Activated naive CD4-positive, alpha-beta T cell treated with anti-CD3 and anti-CD28 coated beads for 36 hours (primary cell): ENCODE measurements at regions not wholly inside any gene's neighbourhood (a gene's known extent, or its start where the extent isn't known, plus 50 kb on each side); places are given as distances from the start of the nearest gene placed in this dataset.

Experiments used
- CTCF ChIA-PET: fragments of 350-600 bp; sonication (Branson Sonifier 250); formaldehyde crosslinking; loops from one replicate; lab custom pipeline; 2021; ENCODE audit warnings: antibody characterized with exemption; lab: Charles Lee
- DNase-seq: peaks from one replicate; pipeline ENCODE4 v3.0.0-alpha.2; 2020
- H3K27ac Mint-ChIP-seq: one replicate; pipeline ENCODE4 v1.8.0; 2021; ENCODE audit warnings: mild to moderate bottlenecking, mixed read lengths
- H3K27me3 Mint-ChIP-seq: one replicate; pipeline ENCODE4 v1.8.0; 2021; ENCODE audit warnings: low read depth, mixed read lengths
- H3K36me3 Mint-ChIP-seq: one replicate; pipeline ENCODE4 v1.8.0; 2021; ENCODE audit warnings: low read depth, mixed read lengths
- H3K4me1 Mint-ChIP-seq: one replicate; pipeline ENCODE4 v1.8.0; 2021; ENCODE audit warnings: low read depth, mixed read lengths
- H3K4me3 Mint-ChIP-seq: one replicate; pipeline ENCODE4 v1.8.0; 2021; ENCODE audit warnings: mild to moderate bottlenecking, moderate library complexity, mixed read lengths
- H3K9me3 Mint-ChIP-seq: one replicate; pipeline ENCODE4 v1.8.0; 2021; ENCODE audit warnings: mixed read lengths
- intact Hi-C: fragments of 100-400 bp; cut with micrococcal nuclease; formaldehyde crosslinking; loops from one replicate; pipeline ENCODE4 v1.15.1; 2023

DNA sequence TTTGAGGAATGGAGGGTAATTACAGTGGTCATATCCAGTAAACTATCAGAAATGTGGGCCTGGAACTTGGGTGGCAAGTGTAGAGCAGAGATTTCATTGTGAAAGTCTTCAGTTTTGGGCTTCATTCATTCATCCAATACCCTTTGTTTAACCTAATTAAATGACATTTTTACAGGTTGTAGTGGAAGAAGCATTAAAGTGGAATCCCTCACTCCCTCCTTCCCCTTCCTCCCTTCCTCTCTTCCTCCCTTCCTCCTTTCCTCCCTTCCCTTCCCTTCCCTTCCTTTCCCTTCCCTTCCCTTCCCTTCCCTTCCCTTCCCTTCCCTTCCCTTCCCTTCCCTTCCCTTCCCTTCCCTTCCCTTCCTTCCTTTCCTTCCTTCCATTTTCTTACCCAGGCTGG lies 219.3 kb downstream of the PDCD6IP start:
- CTCF ChIA-PET: interaction anchor here (0.6 to 3.4 kb wide), 3 partner anchors 134 to 231 kb away, joined by 3 to 18 read pairs (median 4); no protein-coding TSS in a partner anchor
- intact Hi-C loops: no loop called here
- Mint-ChIP-seq H3K4me1 (peaks cover 30% of the 10 kb centered on the region), H3K36me3 (no peaks in the 10 kb centered on the region), H3K9me3 (peaks cover 3% of the 10 kb centered on the region), H3K27ac (no peak overlapping the region), H3K4me3 (no peak overlapping the region), H3K27me3 (peaks cover 3% of the 10 kb centered on the region)
- no peak for DNase-seq

- no peak overlapping the region for H3K4me3 Mint-ChIP-seq
- no peak overlapping the region for H3K27ac Mint-ChIP-seq
- H3K27me3 Mint-ChIP-seq: peaks cover 3% of the 10 kb centered on the region
- peaks cover 3% of the 10 kb centered on the region for H3K9me3 Mint-ChIP-seq
- no peaks in the 10 kb centered on the region for H3K36me3 Mint-ChIP-seq
- peaks cover 30% of the 10 kb centered on the region for H3K4me1 Mint-ChIP-seq
- intact Hi-C loops: no loop called here
- CTCF ChIA-PET: no interaction called here
- no peak for DNase-seq
These were observed 220.7 kb downstream of the PDCD6IP start for GRCh38 chr3:34019158-34019557.

- peaks cover 30% of the 10 kb centered on the region for H3K4me1 Mint-ChIP-seq
- H3K27me3 Mint-ChIP-seq: peaks cover 3% of the 10 kb centered on the region
- H3K4me3 Mint-ChIP-seq: no peak overlapping the region
- no peaks in the 10 kb centered on the region for H3K36me3 Mint-ChIP-seq
- H3K27ac Mint-ChIP-seq: no peak overlapping the region
- no peak for DNase-seq
- CTCF ChIA-PET: no interaction called here
- intact Hi-C loops: no loop called here
- H3K9me3 Mint-ChIP-seq: peaks cover 3% of the 10 kb centered on the region
These were observed 221.7 kb downstream of the PDCD6IP start for GRCh38 chr3:34020170-34020569.

GRCh38 chr3:34020726-34021680 lies 222.6 kb downstream of the PDCD6IP start:
- Mint-ChIP-seq H3K9me3 (peaks cover 3% of the 10 kb centered on the region), H3K27me3 (peaks cover 3% of the 10 kb centered on the region), H3K27ac (no peak overlapping the region), H3K36me3 (no peaks in the 10 kb centered on the region), H3K4me1 (peaks cover 30% of the 10 kb centered on the region), H3K4me3 (no peak overlapping the region)
- no peak for DNase-seq
- intact Hi-C loops: no loop called here
- CTCF ChIA-PET: no interaction called here

DNA sequence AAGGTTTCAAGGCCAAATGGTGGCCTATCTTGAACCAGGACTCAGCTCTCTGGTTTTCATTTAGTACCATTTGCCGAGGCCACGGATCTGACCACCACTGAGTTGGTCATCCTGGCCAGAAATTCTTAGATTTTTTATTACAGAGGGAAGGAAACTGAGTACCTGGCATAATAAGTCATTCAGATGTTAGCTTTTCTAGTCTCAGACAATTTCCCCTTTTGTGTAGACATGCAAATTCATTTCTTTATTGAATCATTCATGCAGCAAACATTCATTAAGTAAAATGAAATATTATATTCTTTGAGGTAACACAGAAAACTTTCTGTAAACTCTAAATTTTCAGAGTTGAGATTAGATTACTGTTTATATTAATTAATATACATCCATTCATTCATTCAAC lies 223.7 kb downstream of the PDCD6IP start:
- intact Hi-C loops: no loop called here
- Mint-ChIP-seq H3K36me3 (no peaks in the 10 kb centered on the region), H3K27ac (no peak overlapping the region), H3K9me3 (peaks cover 3% of the 10 kb centered on the region), H3K4me1 (peaks cover 24% of the 10 kb centered on the region), H3K4me3 (no peak overlapping the region), H3K27me3 (peaks cover 3% of the 10 kb centered on the region)
- no peak for DNase-seq
- CTCF ChIA-PET: no interaction called here

DNA sequence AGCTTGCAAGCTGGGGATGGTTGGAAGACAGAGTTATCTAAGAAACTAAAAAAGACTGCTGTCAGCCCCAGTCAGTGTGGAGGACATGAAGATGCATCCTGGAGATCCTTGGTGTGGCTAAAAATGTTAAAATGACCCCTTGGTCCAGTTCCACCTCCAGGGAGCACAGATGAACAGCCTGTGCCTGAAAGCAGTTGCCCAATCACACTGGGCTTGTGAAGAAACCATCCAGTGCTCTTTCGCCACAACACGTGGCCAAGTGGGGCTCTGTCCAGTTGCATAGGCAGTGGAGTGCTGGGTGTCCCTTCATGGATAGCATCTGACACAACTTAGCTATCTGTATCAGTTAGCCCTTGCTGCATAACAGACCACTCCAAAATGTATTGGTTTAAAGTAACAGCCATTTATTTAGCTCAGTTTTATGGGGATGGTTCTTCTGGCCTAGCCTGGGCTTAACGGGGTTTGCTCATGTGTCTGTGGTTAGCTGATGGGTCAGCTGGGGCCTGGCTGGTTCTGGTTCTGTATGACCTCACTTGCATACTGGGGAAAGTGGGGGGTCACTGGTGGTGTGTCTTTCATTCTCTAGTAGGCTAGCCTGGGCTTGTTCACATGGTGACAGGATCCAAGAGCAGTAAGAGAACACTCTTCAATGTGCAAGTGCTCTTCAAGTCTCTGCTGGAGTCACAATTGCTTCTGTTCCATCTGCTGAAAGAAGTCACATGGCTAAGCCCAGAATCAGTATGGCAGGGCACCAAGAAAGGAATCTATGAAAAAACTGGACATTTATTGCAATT lies 226.2 kb downstream of the PDCD6IP start:
- H3K4me1 Mint-ChIP-seq: peaks cover 14% of the 10 kb centered on the region
- intact Hi-C loops: no loop called here
- peaks cover 3% of the 10 kb centered on the region for H3K9me3 Mint-ChIP-seq
- H3K36me3 Mint-ChIP-seq: no peaks in the 10 kb centered on the region
- H3K4me3 Mint-ChIP-seq: no peak overlapping the region
- no peak for DNase-seq
- H3K27ac Mint-ChIP-seq: no peak overlapping the region
- CTCF ChIA-PET: no interaction called here
- peaks cover 2% of the 10 kb centered on the region for H3K27me3 Mint-ChIP-seq

DNA sequence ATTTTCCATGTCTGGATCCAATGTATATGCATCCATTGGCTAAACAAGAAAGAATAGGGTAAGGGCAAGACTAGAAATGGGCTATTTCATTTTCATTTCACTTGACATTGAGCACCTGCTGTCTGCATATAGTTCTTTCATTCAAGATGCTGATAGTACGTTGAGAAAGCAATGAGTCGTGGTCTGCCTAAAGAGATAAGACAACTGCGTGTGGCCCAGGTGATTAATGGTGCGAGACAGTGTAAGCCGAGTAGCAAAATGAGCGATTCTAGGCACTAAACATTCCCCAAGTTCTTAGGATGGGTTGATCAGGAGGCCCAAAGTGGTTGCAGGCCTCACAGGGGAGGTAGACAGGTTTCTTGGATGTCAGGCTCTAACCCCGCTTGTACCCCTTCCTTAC lies 235.4 kb downstream of the PDCD6IP start:
- DNase-seq: no peak
- intact Hi-C loops: no loop called here
- no peak overlapping the region for H3K4me3 Mint-ChIP-seq
- no peaks in the 10 kb centered on the region for H3K4me1 Mint-ChIP-seq
- no peaks in the 10 kb centered on the region for H3K27me3 Mint-ChIP-seq
- H3K9me3 Mint-ChIP-seq: no peaks in the 10 kb centered on the region
- CTCF ChIA-PET: no interaction called here
- no peaks in the 10 kb centered on the region for H3K36me3 Mint-ChIP-seq
- no peak overlapping the region for H3K27ac Mint-ChIP-seq

DNA sequence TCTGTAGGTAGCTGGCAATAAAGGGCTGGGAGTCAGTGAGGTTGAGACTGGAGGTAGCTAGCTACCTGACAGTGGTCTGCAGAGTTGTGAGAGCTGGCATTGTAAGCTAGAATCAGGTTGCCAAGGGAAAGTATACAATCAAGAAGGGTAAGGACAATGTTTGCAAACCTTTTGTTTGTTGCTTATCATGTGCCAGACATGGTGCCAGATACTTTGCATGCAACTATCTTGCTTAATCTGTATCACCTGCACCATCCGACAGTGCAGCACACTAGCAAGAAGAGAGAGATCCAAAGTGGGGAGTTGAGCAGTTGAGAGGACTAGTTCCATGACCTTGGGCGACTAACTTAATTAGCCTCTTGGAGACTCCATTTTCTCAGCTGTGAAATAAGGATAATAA lies 236.4 kb downstream of the PDCD6IP start:
- Mint-ChIP-seq H3K4me3 (no peak overlapping the region), H3K4me1 (no peaks in the 10 kb centered on the region), H3K36me3 (no peaks in the 10 kb centered on the region), H3K9me3 (no peaks in the 10 kb centered on the region), H3K27ac (no peak overlapping the region), H3K27me3 (no peaks in the 10 kb centered on the region)
- CTCF ChIA-PET: no interaction called here
- intact Hi-C loops: no loop called here
- no peak for DNase-seq

GRCh38 chr3:34035775-34036174 lies 237.3 kb downstream of the PDCD6IP start:
- Mint-ChIP-seq H3K9me3 (no peaks in the 10 kb centered on the region), H3K36me3 (no peaks in the 10 kb centered on the region), H3K27me3 (no peaks in the 10 kb centered on the region), H3K4me1 (no peaks in the 10 kb centered on the region), H3K27ac (no peak overlapping the region), H3K4me3 (no peak overlapping the region)
- no peak for DNase-seq
- CTCF ChIA-PET: no interaction called here
- intact Hi-C loops: no loop called here

DNA sequence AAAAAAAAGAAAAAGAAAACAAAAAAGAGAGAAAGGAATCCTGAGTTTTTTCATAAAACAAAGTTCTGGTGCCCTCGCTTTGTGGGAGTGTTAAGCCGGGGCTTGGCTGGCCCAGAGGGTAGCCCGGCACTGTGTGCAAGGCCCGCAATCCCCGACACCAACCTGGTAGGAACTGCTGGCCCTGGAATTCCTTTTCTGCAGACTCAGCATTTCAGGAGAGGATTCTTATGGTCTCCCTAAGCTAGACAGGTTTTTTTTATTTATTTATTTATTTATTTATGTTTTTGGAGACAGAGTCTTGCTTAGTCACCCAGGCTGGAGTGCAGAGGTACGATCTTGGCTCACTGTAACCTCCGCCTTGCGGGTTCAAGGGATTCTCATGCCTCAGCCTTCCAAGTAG lies 238.8 kb downstream of the PDCD6IP start:
- intact Hi-C loops: no loop called here
- CTCF ChIA-PET: no interaction called here
- Mint-ChIP-seq H3K27ac (no peak overlapping the region), H3K9me3 (no peaks in the 10 kb centered on the region), H3K4me1 (no peaks in the 10 kb centered on the region), H3K4me3 (no peak overlapping the region), H3K27me3 (no peaks in the 10 kb centered on the region), H3K36me3 (no peaks in the 10 kb centered on the region)
- no peak for DNase-seq

GRCh38 chr3:34038131-34038530 lies 239.7 kb downstream of the PDCD6IP start:
- Mint-ChIP-seq H3K9me3 (no peaks in the 10 kb centered on the region), H3K27ac (no peak overlapping the region), H3K27me3 (no peaks in the 10 kb centered on the region), H3K4me3 (no peak overlapping the region), H3K36me3 (no peaks in the 10 kb centered on the region), H3K4me1 (no peaks in the 10 kb centered on the region)
- DNase-seq: no peak
- CTCF ChIA-PET: no interaction called here
- intact Hi-C loops: no loop called here

- H3K9me3 Mint-ChIP-seq: no peaks in the 10 kb centered on the region
- no peaks in the 10 kb centered on the region for H3K4me1 Mint-ChIP-seq
- no peak for DNase-seq
- no peaks in the 10 kb centered on the region for H3K27me3 Mint-ChIP-seq
- H3K27ac Mint-ChIP-seq: no peak overlapping the region
- intact Hi-C loops: no loop called here
- CTCF ChIA-PET: no interaction called here
- H3K4me3 Mint-ChIP-seq: no peak overlapping the region
- no peaks in the 10 kb centered on the region for H3K36me3 Mint-ChIP-seq
These were observed 247.7 kb downstream of the PDCD6IP start for GRCh38 chr3:34046154-34046553.
